ENCODE measurements at regions not wholly inside any gene's neighbourhood (a gene's known extent, or its start where the extent isn't known, plus 50 kb on each side); places are given as distances from the start of the nearest gene placed in this dataset.

DNA sequence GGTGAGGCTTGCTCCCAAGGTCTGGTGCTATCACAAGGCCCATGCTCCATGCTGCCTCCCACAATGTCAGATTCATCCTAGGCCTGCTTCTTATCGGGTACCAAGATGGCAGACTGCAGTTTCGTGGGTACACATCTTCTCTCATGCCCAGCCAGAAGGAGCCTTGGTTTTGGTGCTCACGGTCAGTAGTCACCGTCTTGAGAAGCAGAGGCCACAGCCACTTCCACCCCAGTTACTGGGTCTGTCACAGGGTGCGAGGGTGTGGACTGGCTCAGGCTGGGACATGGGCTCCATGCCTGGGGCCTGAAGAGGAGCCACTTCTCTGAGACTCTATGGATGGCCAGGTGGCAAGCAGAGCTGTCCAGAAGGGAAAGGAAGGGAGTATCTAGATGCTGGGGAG is 178.8 kb upstream of the HS6ST1 start:
- Histone ChIP-seq H3K9me3 (ENCODE audit: control insufficient read depth, insufficient read depth, low read length) (no peaks in the 10 kb centered on the region), H3K4me1 (ENCODE audit: control insufficient read depth, low read length) (no peaks in the 10 kb centered on the region), H3K27ac (ENCODE audit: low read depth, low read length) (no peak overlapping the region), H3F3A (ENCODE audit: control insufficient read depth, insufficient read depth) (no peaks in the 10 kb centered on the region), H3K36me3 (ENCODE audit: control insufficient read depth, low read length) (no peaks in the 10 kb centered on the region), H3K79me2 (ENCODE audit: control insufficient read depth, low read length) (no peaks in the 10 kb centered on the region), H3K4me2 (ENCODE audit: low read length) (no peak overlapping the region), H4K20me1 (ENCODE audit: control insufficient read depth, insufficient read depth, low read depth, low read length) (no peaks in the 10 kb centered on the region), H3K27me3 (ENCODE audit: control insufficient read depth, low read length) (no peaks in the 10 kb centered on the region), H3K9me2 (replicated peaks; ENCODE audit: control insufficient read depth, low read length) (no peaks in the 10 kb centered on the region), H3K4me3 (ENCODE audit: low read length) (no peak overlapping the region)
- no peak for TF ChIP-seq EZH2phosphoT487 (IDR thresholded peaks at IDR 0.05; ENCODE audit: borderline replicate concordance, low read length)
- TF ChIP-seq, protein P1, sequence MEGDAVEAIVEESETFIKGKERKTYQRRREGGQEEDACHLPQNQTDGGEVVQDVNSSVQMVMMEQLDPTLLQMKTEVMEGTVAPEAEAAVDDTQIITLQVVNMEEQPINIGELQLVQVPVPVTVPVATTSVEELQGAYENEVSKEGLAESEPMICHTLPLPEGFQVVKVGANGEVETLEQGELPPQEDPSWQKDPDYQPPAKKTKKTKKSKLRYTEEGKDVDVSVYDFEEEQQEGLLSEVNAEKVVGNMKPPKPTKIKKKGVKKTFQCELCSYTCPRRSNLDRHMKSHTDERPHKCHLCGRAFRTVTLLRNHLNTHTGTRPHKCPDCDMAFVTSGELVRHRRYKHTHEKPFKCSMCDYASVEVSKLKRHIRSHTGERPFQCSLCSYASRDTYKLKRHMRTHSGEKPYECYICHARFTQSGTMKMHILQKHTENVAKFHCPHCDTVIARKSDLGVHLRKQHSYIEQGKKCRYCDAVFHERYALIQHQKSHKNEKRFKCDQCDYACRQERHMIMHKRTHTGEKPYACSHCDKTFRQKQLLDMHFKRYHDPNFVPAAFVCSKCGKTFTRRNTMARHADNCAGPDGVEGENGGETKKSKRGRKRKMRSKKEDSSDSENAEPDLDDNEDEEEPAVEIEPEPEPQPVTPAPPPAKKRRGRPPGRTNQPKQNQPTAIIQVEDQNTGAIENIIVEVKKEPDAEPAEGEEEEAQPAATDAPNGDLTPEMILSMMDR (IDR thresholded peaks at IDR 0.05; ENCODE audit: low read depth, low read length, poor library complexity, severe bottlenecking) = no peak

DNA sequence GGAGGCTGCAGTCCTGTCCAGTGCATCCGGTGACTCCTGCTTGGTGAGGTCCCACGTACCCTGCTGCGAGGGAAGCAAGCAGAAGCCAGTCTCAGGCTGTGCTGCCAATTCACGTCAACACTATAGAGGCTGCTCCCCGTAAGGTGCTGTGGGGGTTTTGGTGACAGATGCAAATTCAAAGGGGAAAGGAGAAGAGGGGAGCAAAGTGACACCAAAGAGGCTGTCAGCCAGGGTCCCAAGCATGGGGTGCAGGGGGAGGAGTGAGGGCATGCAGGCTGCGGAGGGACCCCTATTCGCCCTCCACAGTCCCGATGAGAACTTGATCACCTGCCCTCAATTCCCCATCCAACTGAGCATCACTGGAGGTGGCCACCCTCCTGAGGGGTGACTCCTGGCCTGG is 179.4 kb upstream of the HS6ST1 start:
- Histone ChIP-seq H3K27me3 (ENCODE audit: control insufficient read depth, low read length) (no peaks in the 10 kb centered on the region), H3K4me2 (ENCODE audit: low read length) (no peak overlapping the region), H3K36me3 (ENCODE audit: control insufficient read depth, low read length) (no peaks in the 10 kb centered on the region), H3K4me3 (ENCODE audit: low read length) (no peak overlapping the region), H4K20me1 (ENCODE audit: control insufficient read depth, insufficient read depth, low read depth, low read length) (no peaks in the 10 kb centered on the region), H3K79me2 (ENCODE audit: control insufficient read depth, low read length) (no peaks in the 10 kb centered on the region), H3K9me3 (ENCODE audit: control insufficient read depth, insufficient read depth, low read length) (no peaks in the 10 kb centered on the region), H3F3A (ENCODE audit: control insufficient read depth, insufficient read depth) (no peaks in the 10 kb centered on the region), H3K9me2 (replicated peaks; ENCODE audit: control insufficient read depth, low read length) (no peaks in the 10 kb centered on the region), H3K4me1 (ENCODE audit: control insufficient read depth, low read length) (no peaks in the 10 kb centered on the region), H3K27ac (ENCODE audit: low read depth, low read length) (no peak overlapping the region)
- TF ChIP-seq EZH2phosphoT487 (IDR thresholded peaks at IDR 0.05; ENCODE audit: borderline replicate concordance, low read length) = no peak
- TF ChIP-seq, protein P1 (IDR thresholded peaks at IDR 0.05; ENCODE audit: low read depth, low read length, poor library complexity, severe bottlenecking) = no peak

DNA sequence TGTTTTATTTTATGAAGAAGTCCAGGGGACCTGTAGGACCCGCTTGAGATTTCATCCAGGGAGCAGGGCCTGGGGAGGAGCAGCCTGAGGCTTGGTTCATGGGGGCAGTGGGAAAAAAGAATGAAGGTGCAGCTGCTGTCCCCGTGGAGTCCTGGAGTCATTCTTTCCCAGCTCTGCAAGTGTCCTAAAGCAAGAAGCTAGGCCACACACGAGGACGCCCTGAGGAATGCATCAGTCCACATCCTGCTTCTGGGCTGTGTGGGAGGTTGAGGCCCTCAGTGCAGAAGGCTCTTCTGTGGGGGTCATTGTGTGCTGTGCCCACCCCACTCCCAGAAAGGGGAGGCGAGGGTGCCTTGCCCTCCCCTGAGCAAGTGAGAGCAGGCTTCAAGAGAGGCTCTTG is 179.9 kb upstream of the HS6ST1 start:
- no peaks in the 10 kb centered on the region for H4K20me1 ChIP-seq (ENCODE audit: control insufficient read depth, insufficient read depth, low read depth, low read length)
- no peak for TF ChIP-seq EZH2phosphoT487 (IDR thresholded peaks at IDR 0.05; ENCODE audit: borderline replicate concordance, low read length)
- TF ChIP-seq, protein P1 (IDR thresholded peaks at IDR 0.05; ENCODE audit: low read depth, low read length, poor library complexity, severe bottlenecking) = no peak
- H3K79me2 ChIP-seq (ENCODE audit: control insufficient read depth, low read length) = no peaks in the 10 kb centered on the region
- H3F3A ChIP-seq (ENCODE audit: control insufficient read depth, insufficient read depth) = no peaks in the 10 kb centered on the region
- H3K27ac ChIP-seq (ENCODE audit: low read depth, low read length) = no peak overlapping the region
- H3K36me3 ChIP-seq (ENCODE audit: control insufficient read depth, low read length) = no peaks in the 10 kb centered on the region
- H3K9me2 ChIP-seq (replicated peaks; ENCODE audit: control insufficient read depth, low read length) = no peaks in the 10 kb centered on the region
- no peak overlapping the region for H3K4me3 ChIP-seq (ENCODE audit: low read length)
- H3K4me1 ChIP-seq (ENCODE audit: control insufficient read depth, low read length) = peaks cover 5% of the 10 kb centered on the region
- H3K9me3 ChIP-seq (ENCODE audit: control insufficient read depth, insufficient read depth, low read length) = no peaks in the 10 kb centered on the region
- no peaks in the 10 kb centered on the region for H3K27me3 ChIP-seq (ENCODE audit: control insufficient read depth, low read length)
- H3K4me2 ChIP-seq (ENCODE audit: low read length) = no peak overlapping the region

Data from DOHH2 (cell line).